RWPE1 (cell line): ENCODE measurements at regions not wholly inside any gene's neighbourhood (a gene's known extent, or its start where the extent isn't known, plus 50 kb on each side); places are given as distances from the start of the nearest gene placed in this dataset.

ENCODE experiments used
- CTCF ChIA-PET: fragments of 350-600 bp; sonication (Branson Sonifier 250); formaldehyde crosslinking; extraction: SDS; loops from one replicate; lab custom pipeline; 2021; lab: Yijun Ruan, JAX
- POLR2A ChIA-PET: fragments of 400-600 bp; formaldehyde crosslinking; extraction: SDS; loops from one replicate; lab custom pipeline; 2020; ENCODE audit warnings: antibody characterized with exemption; ENCODE audit not compliant: low non-redundant PET; lab: Yijun Ruan, JAX
- DNase-seq: peaks from one replicate; pipeline ENCODE4 v3.0.0; 2012; ENCODE audit warnings: low spot score
- H3K27ac ChIP-seq: fragments of 450-650 bp; 2 replicates; pipeline ENCODE4 v1.5.1; 2017
- TF ChIP-seq, protein P1 (sequence below): fragments of 450-650 bp; conservative IDR thresholded peaks from 2 replicates; pipeline ENCODE4 v1.5.1; 2017; ENCODE audit warnings: low read depth, mild to moderate bottlenecking

- ChIA-PET CTCF (no interaction called here), POLR2A (no interaction called here)
- no peak overlapping the region for H3K27ac ChIP-seq
- no peak for DNase-seq
- TF ChIP-seq, protein P1, sequence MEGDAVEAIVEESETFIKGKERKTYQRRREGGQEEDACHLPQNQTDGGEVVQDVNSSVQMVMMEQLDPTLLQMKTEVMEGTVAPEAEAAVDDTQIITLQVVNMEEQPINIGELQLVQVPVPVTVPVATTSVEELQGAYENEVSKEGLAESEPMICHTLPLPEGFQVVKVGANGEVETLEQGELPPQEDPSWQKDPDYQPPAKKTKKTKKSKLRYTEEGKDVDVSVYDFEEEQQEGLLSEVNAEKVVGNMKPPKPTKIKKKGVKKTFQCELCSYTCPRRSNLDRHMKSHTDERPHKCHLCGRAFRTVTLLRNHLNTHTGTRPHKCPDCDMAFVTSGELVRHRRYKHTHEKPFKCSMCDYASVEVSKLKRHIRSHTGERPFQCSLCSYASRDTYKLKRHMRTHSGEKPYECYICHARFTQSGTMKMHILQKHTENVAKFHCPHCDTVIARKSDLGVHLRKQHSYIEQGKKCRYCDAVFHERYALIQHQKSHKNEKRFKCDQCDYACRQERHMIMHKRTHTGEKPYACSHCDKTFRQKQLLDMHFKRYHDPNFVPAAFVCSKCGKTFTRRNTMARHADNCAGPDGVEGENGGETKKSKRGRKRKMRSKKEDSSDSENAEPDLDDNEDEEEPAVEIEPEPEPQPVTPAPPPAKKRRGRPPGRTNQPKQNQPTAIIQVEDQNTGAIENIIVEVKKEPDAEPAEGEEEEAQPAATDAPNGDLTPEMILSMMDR = no peak
Observed at GRCh38 chr2:194214192-194214591, 1442.8 kb upstream of the SLC39A10 start.

- POLR2A ChIA-PET = no interaction called here
- CTCF ChIA-PET = no interaction called here
- no peak overlapping the region for H3K27ac ChIP-seq
- TF ChIP-seq, protein P1 = no peak
- DNase-seq = no peak
Observed at GRCh38 chr2:194205568-194206227, 1451.3 kb upstream of the SLC39A10 start.

- DNase-seq = peak; percentile 9
- TF ChIP-seq, protein P1 = no peak
- CTCF ChIA-PET = no interaction called here
Observed at GRCh38 chr2:194203898-194204297, 1453.1 kb upstream of the SLC39A10 start.

DNA sequence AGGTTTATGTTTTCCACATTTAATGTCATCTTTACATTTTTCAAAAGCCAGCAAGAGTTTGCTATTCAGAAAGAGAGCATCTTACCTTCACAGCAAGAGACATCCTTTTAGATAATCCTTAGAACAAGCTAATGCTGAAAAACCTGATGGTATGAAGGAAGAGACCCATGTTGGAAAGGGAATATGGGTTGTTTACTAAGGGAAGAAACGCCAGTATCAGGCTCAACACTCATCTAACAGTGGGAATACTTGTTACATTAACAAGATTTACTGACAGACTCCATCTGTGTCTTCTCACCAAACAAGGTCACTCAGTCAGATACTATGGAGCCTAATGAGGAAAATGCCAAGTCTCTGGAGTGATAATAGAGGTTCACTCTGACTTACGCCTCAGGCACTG lies 1474.1 kb upstream of the SLC39A10 start:
- DNase-seq = no peak
- CTCF ChIA-PET = no interaction called here
- no peak overlapping the region for H3K27ac ChIP-seq
- POLR2A ChIA-PET = no interaction called here
- TF ChIP-seq, protein P1 = no peak

More at GRCh38 chr2:194203898-194204297, 1453.1 kb upstream of the SLC39A10 start:
- POLR2A ChIA-PET = no interaction called here
- no peak overlapping the region for H3K27ac ChIP-seq

- no peak for DNase-seq
- TF ChIP-seq, protein P1 = no peak
- H3K27ac ChIP-seq = no peak overlapping the region
- POLR2A ChIA-PET = no interaction called here
- CTCF ChIA-PET = no interaction called here
Observed at GRCh38 chr2:194176134-194176533, 1480.9 kb upstream of the SLC39A10 start.

DNA sequence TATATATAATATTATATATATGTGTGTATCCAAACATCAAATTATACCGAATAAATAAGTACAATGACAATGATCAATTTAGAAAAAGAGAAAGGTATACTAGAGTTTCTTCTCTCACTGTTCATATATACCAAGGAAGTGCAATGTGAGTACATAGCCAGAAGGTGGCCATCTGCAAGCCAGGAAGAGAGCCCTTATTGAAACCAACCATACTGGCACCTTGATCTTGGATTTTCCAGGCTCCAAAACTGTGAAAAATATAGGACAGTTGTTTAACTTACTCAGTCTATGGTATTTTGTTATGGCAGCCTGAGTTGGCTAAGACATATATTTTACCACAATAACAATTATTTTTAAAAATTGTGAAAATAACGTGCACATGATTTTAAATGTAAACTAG lies 1490.2 kb upstream of the SLC39A10 start:
- TF ChIP-seq, protein P1 = peak; percentile 35
- CTCF ChIA-PET = interaction anchor here (0.7 kb wide), 1 partner anchor 1505 kb away, joined by 3 read pairs; no protein-coding TSS in a partner anchor
- POLR2A ChIA-PET = no interaction called here
- H3K27ac ChIP-seq = no peak overlapping the region
- DNase-seq = no peak
